ENCODE measurements at regions not wholly inside any gene's neighbourhood (a gene's known extent, or its start where the extent isn't known, plus 50 kb on each side); places are given as distances from the start of the nearest gene placed in this dataset.

GRCh38 chr10:36692759-36693158 is 432.6 kb upstream of the ANKRD30A start:
- peaks cover 0 to 10% of the 10 kb centered on the region in 2 experiments; a peak in 2 of 4 replicates for H3K9me3 ChIP-seq (ENCODE audit: control insufficient read depth in 1 of 2, insufficient read depth in 1 of 2, low read depth in 1 of 2, low read length in 2 of 2)
- H3K36me3 ChIP-seq (ENCODE audit: control insufficient read depth in 1 of 2, insufficient read depth in 2 of 2, low read length in 2 of 2): no peaks in the 10 kb centered on the region
- H3K4me1 ChIP-seq (ENCODE audit: control insufficient read depth in 1 of 2, insufficient read depth in 2 of 2, low read length in 2 of 2): no peaks in the 10 kb centered on the region
- TF ChIP-seq SIN3A (IDR thresholded peaks at IDR 0.05; ENCODE audit: low read depth) (no peak), POLR2AphosphoS5 (IDR thresholded peaks at IDR 0.05; ENCODE audit: low read depth, low read length) (no peak), ZBTB33 (IDR thresholded peaks at IDR 0.05; ENCODE audit: extremely low read depth, insufficient replicate concordance, low read length) (no peak), FOSL1 (IDR thresholded peaks at IDR 0.05; ENCODE audit: low read depth) (no peak), YY1 (IDR thresholded peaks at IDR 0.05; ENCODE audit: extremely low read depth, insufficient replicate concordance, low read depth, low read length) (no peak), SRF (IDR thresholded peaks at IDR 0.05; ENCODE audit: low read depth) (no peak), SP1 (IDR thresholded peaks at IDR 0.05; ENCODE audit: low read depth) (no peak), POLR2A (IDR thresholded peaks at IDR 0.05; ENCODE audit: borderline replicate concordance, extremely low read depth, insufficient read depth, insufficient read length) (no peak), ATF3 (IDR thresholded peaks at IDR 0.05) (no peak), MAX (IDR thresholded peaks at IDR 0.05) (no peak), EZH2phosphoT487 (IDR thresholded peaks at IDR 0.05; ENCODE audit: borderline replicate concordance) (no peak), CBX3 (IDR thresholded peaks at IDR 0.05; ENCODE audit: low read depth) (no peak), ZFX (IDR thresholded peaks at IDR 0.05) (no peak), JUND (IDR thresholded peaks at IDR 0.05) (no peak), EGR1 (IDR thresholded peaks at IDR 0.05; ENCODE audit: low read depth) (no peak), TCF7L2 (IDR thresholded peaks at IDR 0.05; ENCODE audit: borderline replicate concordance, extremely low read depth, insufficient read depth, insufficient read length) (no peak)
- ChIA-PET POLR2A (no interaction called here), CTCF (no interaction called here), RAD21 (ENCODE audit: low non-redundant PET in 1 of 2, low total read pairs in 2 of 2, uncharacterized antibody in 2 of 2, unreplicated experiment in 2 of 2) (no interaction called here)
- H2AFZ ChIP-seq (ENCODE audit: low read depth, low read length, poor library complexity, severe bottlenecking): no peak overlapping the region
- no peaks in the 10 kb centered on the region for H3K27me3 ChIP-seq (ENCODE audit: insufficient read depth, low read length)
- no peak overlapping the region for H3K4me3 ChIP-seq (replicated peaks in 1 of 2; ENCODE audit: low read depth in 1 of 2, low read length in 2 of 2)
- intact Hi-C loops (cut with micrococcal nuclease): no loop called here
- H3K9me2 ChIP-seq (ENCODE audit: insufficient read depth): no peaks in the 10 kb centered on the region
- H3K27ac ChIP-seq (ENCODE audit: low read depth, low read length): no peak overlapping the region
- BruUV-seq (replicated peaks): no TSS peak
- no peak overlapping the region for H3K4me2 ChIP-seq (ENCODE audit: low read length)
- no peaks in the 10 kb centered on the region for H3K79me2 ChIP-seq (ENCODE audit: insufficient read depth, low read length)
- no peaks in the 10 kb centered on the region for H4K20me1 ChIP-seq (ENCODE audit: insufficient read depth)
- ATAC-seq (no peak), DNase-seq (ENCODE audit: low read depth, low spot score) (no peak)
- no peak overlapping the region for H3K9ac ChIP-seq (ENCODE audit: low read length)
